Esophagus muscularis mucosa (tissue), 3 donors: ENCODE measurements at regions not wholly inside any gene's neighbourhood (a gene's known extent, or its start where the extent isn't known, plus 50 kb on each side); places are given as distances from the start of the nearest gene placed in this dataset.

Source experiments
- CTCF ChIP-seq, 3 experiments: fragments of 200-600 bp in 2 of 3; fragments of 450-650 bp in 1 of 3; sonication (generic) in 2 of 3; IDR thresholded peaks; one replicate each; pipeline ENCODE4 v1.5.1; 2017 to 2019; ENCODE audit warnings: antibody characterized with exemption in 3 of 3, mild to moderate bottlenecking in 2 of 3, moderate library complexity in 1 of 3
- POLR2A ChIP-seq: fragments of 450-650 bp; IDR thresholded peaks from one replicate; pipeline ENCODE4 v1.6.1; 2017; ENCODE audit warnings: antibody characterized with exemption, moderate library complexity, mild to moderate bottlenecking, low read depth
- POLR2AphosphoS5 ChIP-seq, 2 donors: sonication (generic); formaldehyde crosslinking; IDR thresholded peaks; one replicate each; pipeline ENCODE4 v1.6.1; 2017; ENCODE audit warnings: antibody characterized with exemption in 2 of 2

- TF ChIP-seq POLR2A (no peak), CTCF (IDR thresholded peaks at IDR 0.05) (no peak), POLR2AphosphoS5 (IDR thresholded peaks at IDR 0.05) (no peak)
Measured at GRCh38 chr4:148965080-148965479, 522.9 kb upstream of the NR3C2 start.
